ENCODE measurements at regions not wholly inside any gene's neighbourhood (a gene's known extent, or its start where the extent isn't known, plus 50 kb on each side); places are given as distances from the start of the nearest gene placed in this dataset.

DNA sequence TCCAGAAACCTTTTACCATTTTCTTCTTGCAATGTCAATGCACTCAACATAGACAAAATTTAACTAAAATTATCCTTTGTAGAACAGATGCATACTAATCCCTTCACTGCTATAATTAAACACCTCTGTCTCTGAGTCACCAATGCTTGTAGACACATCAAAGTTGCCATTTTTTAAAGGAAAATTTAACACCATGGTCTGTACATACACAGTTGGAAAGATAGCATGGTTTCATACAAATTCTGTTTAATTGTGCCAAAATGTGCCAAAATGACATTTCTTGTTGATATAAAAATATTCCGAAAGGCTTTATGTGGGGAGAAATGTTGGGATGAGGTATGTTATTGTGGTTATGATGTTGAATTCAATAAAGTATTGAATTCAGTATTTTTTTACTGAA is 125.8 kb downstream of the NEUROD6 start:
- TF ChIP-seq, protein P1, sequence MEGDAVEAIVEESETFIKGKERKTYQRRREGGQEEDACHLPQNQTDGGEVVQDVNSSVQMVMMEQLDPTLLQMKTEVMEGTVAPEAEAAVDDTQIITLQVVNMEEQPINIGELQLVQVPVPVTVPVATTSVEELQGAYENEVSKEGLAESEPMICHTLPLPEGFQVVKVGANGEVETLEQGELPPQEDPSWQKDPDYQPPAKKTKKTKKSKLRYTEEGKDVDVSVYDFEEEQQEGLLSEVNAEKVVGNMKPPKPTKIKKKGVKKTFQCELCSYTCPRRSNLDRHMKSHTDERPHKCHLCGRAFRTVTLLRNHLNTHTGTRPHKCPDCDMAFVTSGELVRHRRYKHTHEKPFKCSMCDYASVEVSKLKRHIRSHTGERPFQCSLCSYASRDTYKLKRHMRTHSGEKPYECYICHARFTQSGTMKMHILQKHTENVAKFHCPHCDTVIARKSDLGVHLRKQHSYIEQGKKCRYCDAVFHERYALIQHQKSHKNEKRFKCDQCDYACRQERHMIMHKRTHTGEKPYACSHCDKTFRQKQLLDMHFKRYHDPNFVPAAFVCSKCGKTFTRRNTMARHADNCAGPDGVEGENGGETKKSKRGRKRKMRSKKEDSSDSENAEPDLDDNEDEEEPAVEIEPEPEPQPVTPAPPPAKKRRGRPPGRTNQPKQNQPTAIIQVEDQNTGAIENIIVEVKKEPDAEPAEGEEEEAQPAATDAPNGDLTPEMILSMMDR (conservative IDR thresholded peaks at IDR 0.05): no peak
- TF ChIP-seq ZFX (IDR thresholded peaks at IDR 0.05): no peak

Measured in C4-2B (cell line).